ENCODE measurements at regions not wholly inside any gene's neighbourhood (a gene's known extent, or its start where the extent isn't known, plus 50 kb on each side); places are given as distances from the start of the nearest gene placed in this dataset.

DNA sequence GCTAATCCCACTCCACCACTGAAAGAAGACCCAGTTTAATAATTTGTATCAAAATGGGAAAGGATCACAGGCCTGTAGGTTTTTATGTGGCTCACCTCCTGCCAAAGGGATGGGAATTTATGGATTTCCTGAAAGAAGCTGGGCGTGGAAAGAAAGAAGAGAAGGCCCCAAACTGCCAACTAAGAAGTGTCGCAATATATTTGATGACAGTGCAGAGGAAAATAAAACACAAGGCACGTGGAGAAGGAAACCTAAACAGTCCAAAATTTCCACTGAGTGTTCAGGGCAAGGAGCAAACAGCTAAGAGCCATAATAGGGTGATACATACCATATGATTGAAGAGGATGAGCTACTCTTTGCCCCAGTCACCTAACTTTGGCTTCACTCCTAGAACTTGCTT, 667.2 kb downstream of the GATA3 start:
- ChIA-PET CTCF (no interaction called here), POLR2A (no interaction called here), RAD21 (ENCODE audit: low non-redundant PET in 1 of 2, low total read pairs in 2 of 2, uncharacterized antibody in 2 of 2, unreplicated experiment in 2 of 2) (no interaction called here)
- Histone ChIP-seq H3K4me1 (ENCODE audit: control insufficient read depth in 1 of 2, insufficient read depth in 2 of 2, low read length in 2 of 2) (no peaks in the 10 kb centered on the region), H3K4me2 (ENCODE audit: low read length) (no peak overlapping the region), H2AFZ (ENCODE audit: low read depth, low read length, poor library complexity, severe bottlenecking) (no peak overlapping the region), H3K9me2 (ENCODE audit: insufficient read depth) (no peaks in the 10 kb centered on the region), H3K27ac (ENCODE audit: low read depth, low read length) (no peak overlapping the region), H3K4me3 (replicated peaks in 1 of 2; ENCODE audit: low read depth in 1 of 2, low read length in 2 of 2) (no peak overlapping the region), H3K9ac (ENCODE audit: low read length) (no peak overlapping the region), H3K27me3 (ENCODE audit: insufficient read depth, low read length) (no peaks in the 10 kb centered on the region), H3K9me3 (ENCODE audit: control insufficient read depth in 1 of 2, insufficient read depth in 1 of 2, low read depth in 1 of 2, low read length in 2 of 2) (peaks cover 16 to 39% of the 10 kb centered on the region in 2 experiments; a peak in 2 of 4 replicates), H3K79me2 (ENCODE audit: insufficient read depth, low read length) (no peaks in the 10 kb centered on the region), H3K36me3 (ENCODE audit: control insufficient read depth in 1 of 2, insufficient read depth in 2 of 2, low read length in 2 of 2) (no peaks in the 10 kb centered on the region), H4K20me1 (ENCODE audit: insufficient read depth) (no peaks in the 10 kb centered on the region)
- intact Hi-C loops (cut with micrococcal nuclease): no loop called here
- DNase-seq (ENCODE audit: low read depth, low spot score): no peak
- no TSS peak for BruUV-seq (replicated peaks)
- no peak for ATAC-seq
- TF ChIP-seq POLR2A (IDR thresholded peaks at IDR 0.05; ENCODE audit: borderline replicate concordance, extremely low read depth, insufficient read depth, insufficient read length) (no peak), SP1 (IDR thresholded peaks at IDR 0.05; ENCODE audit: low read depth) (no peak), POLR2AphosphoS5 (IDR thresholded peaks at IDR 0.05; ENCODE audit: low read depth, low read length) (no peak), YY1 (IDR thresholded peaks at IDR 0.05; ENCODE audit: extremely low read depth, insufficient replicate concordance, low read depth, low read length) (no peak)
- TF ChIP-seq, protein P1, sequence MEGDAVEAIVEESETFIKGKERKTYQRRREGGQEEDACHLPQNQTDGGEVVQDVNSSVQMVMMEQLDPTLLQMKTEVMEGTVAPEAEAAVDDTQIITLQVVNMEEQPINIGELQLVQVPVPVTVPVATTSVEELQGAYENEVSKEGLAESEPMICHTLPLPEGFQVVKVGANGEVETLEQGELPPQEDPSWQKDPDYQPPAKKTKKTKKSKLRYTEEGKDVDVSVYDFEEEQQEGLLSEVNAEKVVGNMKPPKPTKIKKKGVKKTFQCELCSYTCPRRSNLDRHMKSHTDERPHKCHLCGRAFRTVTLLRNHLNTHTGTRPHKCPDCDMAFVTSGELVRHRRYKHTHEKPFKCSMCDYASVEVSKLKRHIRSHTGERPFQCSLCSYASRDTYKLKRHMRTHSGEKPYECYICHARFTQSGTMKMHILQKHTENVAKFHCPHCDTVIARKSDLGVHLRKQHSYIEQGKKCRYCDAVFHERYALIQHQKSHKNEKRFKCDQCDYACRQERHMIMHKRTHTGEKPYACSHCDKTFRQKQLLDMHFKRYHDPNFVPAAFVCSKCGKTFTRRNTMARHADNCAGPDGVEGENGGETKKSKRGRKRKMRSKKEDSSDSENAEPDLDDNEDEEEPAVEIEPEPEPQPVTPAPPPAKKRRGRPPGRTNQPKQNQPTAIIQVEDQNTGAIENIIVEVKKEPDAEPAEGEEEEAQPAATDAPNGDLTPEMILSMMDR (IDR thresholded peaks at IDR 0.05 in 2 of 3, conservative IDR thresholded peaks at IDR 0.05 in 1 of 3; ENCODE audit: borderline replicate concordance in 1 of 3, insufficient read depth in 1 of 3, low read depth in 2 of 3, low read length in 2 of 3): no peak

DNA sequence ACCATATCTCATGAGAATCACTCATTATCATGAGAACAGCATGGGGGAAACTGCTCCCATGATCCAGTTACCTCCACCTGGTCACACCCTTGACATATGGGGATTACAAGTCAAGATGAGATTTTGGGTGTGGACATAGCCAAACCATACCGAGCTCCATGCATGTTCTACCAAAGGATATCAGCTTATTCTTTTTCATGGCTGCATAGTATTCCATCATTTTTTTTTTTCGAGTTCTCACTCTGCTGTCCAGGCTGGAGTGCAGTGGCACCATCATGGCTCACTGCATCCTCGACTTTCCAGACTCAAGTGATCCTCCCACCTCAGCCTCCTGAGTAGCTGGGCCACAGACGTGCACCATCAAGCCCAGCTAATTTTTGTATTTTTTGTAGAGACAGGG, 668.3 kb downstream of the GATA3 start:
- Histone ChIP-seq H4K20me1 (ENCODE audit: insufficient read depth) (no peaks in the 10 kb centered on the region), H3K9ac (ENCODE audit: low read length) (no peak overlapping the region), H3K4me2 (ENCODE audit: low read length) (no peak overlapping the region), H3K79me2 (ENCODE audit: insufficient read depth, low read length) (no peaks in the 10 kb centered on the region), H3K4me1 (ENCODE audit: control insufficient read depth in 1 of 2, insufficient read depth in 2 of 2, low read length in 2 of 2) (no peaks in the 10 kb centered on the region), H3K9me3 (ENCODE audit: control insufficient read depth in 1 of 2, insufficient read depth in 1 of 2, low read depth in 1 of 2, low read length in 2 of 2) (peaks cover 16 to 39% of the 10 kb centered on the region in 2 experiments; a peak in 2 of 4 replicates), H3K27ac (ENCODE audit: low read depth, low read length) (no peak overlapping the region), H3K4me3 (replicated peaks in 1 of 2; ENCODE audit: low read depth in 1 of 2, low read length in 2 of 2) (no peak overlapping the region), H3K9me2 (ENCODE audit: insufficient read depth) (no peaks in the 10 kb centered on the region), H2AFZ (ENCODE audit: low read depth, low read length, poor library complexity, severe bottlenecking) (no peak overlapping the region), H3K36me3 (ENCODE audit: control insufficient read depth in 1 of 2, insufficient read depth in 2 of 2, low read length in 2 of 2) (no peaks in the 10 kb centered on the region), H3K27me3 (ENCODE audit: insufficient read depth, low read length) (no peaks in the 10 kb centered on the region)
- ATAC-seq (no peak), DNase-seq (ENCODE audit: low read depth, low spot score) (no peak)
- ChIA-PET RAD21 (ENCODE audit: low non-redundant PET in 1 of 2, low total read pairs in 2 of 2, uncharacterized antibody in 2 of 2, unreplicated experiment in 2 of 2) (no interaction called here), POLR2A (no interaction called here), CTCF (no interaction called here)
- intact Hi-C loops (cut with micrococcal nuclease): no loop called here
- TF ChIP-seq POLR2AphosphoS5 (IDR thresholded peaks at IDR 0.05; ENCODE audit: low read depth, low read length) (no peak), EGR1 (IDR thresholded peaks at IDR 0.05; ENCODE audit: low read depth) (no peak), CEBPB (IDR thresholded peaks at IDR 0.05; ENCODE audit: low read depth) (no peak), YY1 (IDR thresholded peaks at IDR 0.05; ENCODE audit: extremely low read depth, insufficient replicate concordance, low read depth, low read length) (no peak)
- no TSS peak for BruUV-seq (replicated peaks)

Data from HCT116 (cell line).